ENCODE measurements at regions not wholly inside any gene's neighbourhood (a gene's known extent, or its start where the extent isn't known, plus 50 kb on each side); places are given as distances from the start of the nearest gene placed in this dataset.

GRCh38 chr7:86222806-86223205 is 420.9 kb upstream of the GRM3 start:
- Histone ChIP-seq H3K27ac (ENCODE audit: low read depth, low read length) (no peak overlapping the region), H3K23ac (ENCODE audit: low read length) (no peak overlapping the region), H3K9ac (ENCODE audit: low read length) (no peak overlapping the region), H3K79me1 (ENCODE audit: low read length) (no peaks in the 10 kb centered on the region), H2AK5ac (ENCODE audit: low read length) (no peak overlapping the region), H3K27me3 (ENCODE audit: insufficient read depth, low read length, poor library complexity) (no peaks in the 10 kb centered on the region), H2BK15ac (replicated peaks; ENCODE audit: low read depth) (no peak overlapping the region), H3K18ac (ENCODE audit: low read length) (no peak overlapping the region), H3K4ac (ENCODE audit: low read depth, low read length) (no peak overlapping the region), H3K36me3 (ENCODE audit: control insufficient read depth, insufficient read depth, low read length) (no peaks in the 10 kb centered on the region), H4K5ac (ENCODE audit: low read length) (no peak overlapping the region), H2BK120ac (ENCODE audit: low read depth, low read length) (no peak overlapping the region), H3K56ac (ENCODE audit: low read length) (no peak overlapping the region), H2BK5ac (ENCODE audit: low read length) (no peak overlapping the region), H4K8ac (ENCODE audit: low read depth, low read length) (no peak overlapping the region), H3K4me2 (ENCODE audit: low read length) (no peak overlapping the region), H3K4me1 (ENCODE audit: control insufficient read depth, low read depth, low read length) (no peaks in the 10 kb centered on the region), H3K79me2 (ENCODE audit: control insufficient read depth, insufficient read depth, low read length) (no peaks in the 10 kb centered on the region), H3K4me3 (ENCODE audit: low read length) (no peak overlapping the region)
- DNase-seq: no peak
- WGBS (ENCODE audit: extremely low coverage, insufficient coverage, low lambda C conversion rate): no CpG with 5 or more reads among the region's 1 CpG

- no peak for DNase-seq
- Histone ChIP-seq H2AK5ac (ENCODE audit: low read length) (no peak overlapping the region), H3K27ac (ENCODE audit: low read depth, low read length) (no peak overlapping the region), H3K4me1 (ENCODE audit: control insufficient read depth, low read depth, low read length) (no peaks in the 10 kb centered on the region), H4K5ac (ENCODE audit: low read length) (no peak overlapping the region), H3K23ac (ENCODE audit: low read length) (no peak overlapping the region), H3K4me3 (ENCODE audit: low read length) (no peak overlapping the region), H3K27me3 (ENCODE audit: insufficient read depth, low read length, poor library complexity) (no peaks in the 10 kb centered on the region), H3K56ac (ENCODE audit: low read length) (no peak overlapping the region), H3K79me1 (ENCODE audit: low read length) (no peaks in the 10 kb centered on the region), H3K36me3 (ENCODE audit: control insufficient read depth, insufficient read depth, low read length) (no peaks in the 10 kb centered on the region), H4K8ac (ENCODE audit: low read depth, low read length) (no peak overlapping the region), H3K79me2 (ENCODE audit: control insufficient read depth, insufficient read depth, low read length) (no peaks in the 10 kb centered on the region), H2BK5ac (ENCODE audit: low read length) (no peak overlapping the region), H3K4me2 (ENCODE audit: low read length) (no peak overlapping the region), H3K18ac (ENCODE audit: low read length) (no peak overlapping the region), H3K4ac (ENCODE audit: low read depth, low read length) (no peak overlapping the region), H2BK120ac (ENCODE audit: low read depth, low read length) (no peak overlapping the region), H3K9ac (ENCODE audit: low read length) (no peak overlapping the region), H2BK15ac (replicated peaks; ENCODE audit: low read depth) (no peak overlapping the region)
- WGBS (ENCODE audit: extremely low coverage, insufficient coverage, low lambda C conversion rate): no CpG with 5 or more reads among the region's 4 CpGs
These were observed 429.0 kb upstream of the GRM3 start for GRCh38 chr7:86214734-86215133.

- H2BK120ac ChIP-seq (ENCODE audit: low read depth, low read length): no peak overlapping the region
- no peak overlapping the region for H3K56ac ChIP-seq (ENCODE audit: low read length)
- no peak overlapping the region for H3K23ac ChIP-seq (ENCODE audit: low read length)
- no peak overlapping the region for H2BK15ac ChIP-seq (replicated peaks; ENCODE audit: low read depth)
- no peak overlapping the region for H3K9ac ChIP-seq (ENCODE audit: low read length)
- no peaks in the 10 kb centered on the region for H3K36me3 ChIP-seq (ENCODE audit: control insufficient read depth, insufficient read depth, low read length)
- no peak overlapping the region for H3K4ac ChIP-seq (ENCODE audit: low read depth, low read length)
- no peak overlapping the region for H4K8ac ChIP-seq (ENCODE audit: low read depth, low read length)
- no peaks in the 10 kb centered on the region for H3K27me3 ChIP-seq (ENCODE audit: insufficient read depth, low read length, poor library complexity)
- H2BK5ac ChIP-seq (ENCODE audit: low read length): no peak overlapping the region
- H3K4me2 ChIP-seq (ENCODE audit: low read length): no peak overlapping the region
- no peaks in the 10 kb centered on the region for H3K4me1 ChIP-seq (ENCODE audit: control insufficient read depth, low read depth, low read length)
- H3K18ac ChIP-seq (ENCODE audit: low read length): no peak overlapping the region
- no peak overlapping the region for H3K4me3 ChIP-seq (ENCODE audit: low read length)
- H4K5ac ChIP-seq (ENCODE audit: low read length): no peak overlapping the region
- WGBS (ENCODE audit: extremely low coverage, insufficient coverage, low lambda C conversion rate): no CpG with 5 or more reads among the region's 2 CpGs
- no peaks in the 10 kb centered on the region for H3K79me1 ChIP-seq (ENCODE audit: low read length)
- no peak overlapping the region for H3K27ac ChIP-seq (ENCODE audit: low read depth, low read length)
- H3K79me2 ChIP-seq (ENCODE audit: control insufficient read depth, insufficient read depth, low read length): no peaks in the 10 kb centered on the region
- no peak for DNase-seq
- H2AK5ac ChIP-seq (ENCODE audit: low read length): no peak overlapping the region
These were observed 430.7 kb upstream of the GRM3 start for GRCh38 chr7:86212976-86213375.

- no CpG with 5 or more reads among the region's 8 CpGs for WGBS (ENCODE audit: extremely low coverage, insufficient coverage, low lambda C conversion rate)
- H3K27ac ChIP-seq (ENCODE audit: low read depth, low read length): no peak overlapping the region
- H2BK120ac ChIP-seq (ENCODE audit: low read depth, low read length): no peak overlapping the region
- H3K79me2 ChIP-seq (ENCODE audit: control insufficient read depth, insufficient read depth, low read length): no peaks in the 10 kb centered on the region
- no peak overlapping the region for H3K23ac ChIP-seq (ENCODE audit: low read length)
- H3K27me3 ChIP-seq (ENCODE audit: insufficient read depth, low read length, poor library complexity): no peaks in the 10 kb centered on the region
- no peaks in the 10 kb centered on the region for H3K79me1 ChIP-seq (ENCODE audit: low read length)
- no peaks in the 10 kb centered on the region for H3K4me1 ChIP-seq (ENCODE audit: control insufficient read depth, low read depth, low read length)
- no peak overlapping the region for H3K18ac ChIP-seq (ENCODE audit: low read length)
- H3K4me3 ChIP-seq (ENCODE audit: low read length): no peak overlapping the region
- no peak for DNase-seq
- H4K8ac ChIP-seq (ENCODE audit: low read depth, low read length): no peak overlapping the region
- no peak overlapping the region for H2AK5ac ChIP-seq (ENCODE audit: low read length)
- no peak overlapping the region for H3K4ac ChIP-seq (ENCODE audit: low read depth, low read length)
- no peak overlapping the region for H3K56ac ChIP-seq (ENCODE audit: low read length)
- H2BK5ac ChIP-seq (ENCODE audit: low read length): no peak overlapping the region
- no peaks in the 10 kb centered on the region for H3K36me3 ChIP-seq (ENCODE audit: control insufficient read depth, insufficient read depth, low read length)
- no peak overlapping the region for H3K9ac ChIP-seq (ENCODE audit: low read length)
- H3K4me2 ChIP-seq (ENCODE audit: low read length): no peak overlapping the region
- H4K5ac ChIP-seq (ENCODE audit: low read length): no peak overlapping the region
- no peak overlapping the region for H2BK15ac ChIP-seq (replicated peaks; ENCODE audit: low read depth)
These were observed 434.7 kb upstream of the GRM3 start for GRCh38 chr7:86209036-86209435.

GRCh38 chr7:86207740-86208139 is 436.0 kb upstream of the GRM3 start:
- H2BK5ac ChIP-seq (ENCODE audit: low read length): no peak overlapping the region
- H2BK120ac ChIP-seq (ENCODE audit: low read depth, low read length): no peak overlapping the region
- H2AK5ac ChIP-seq (ENCODE audit: low read length): no peak overlapping the region
- no peaks in the 10 kb centered on the region for H3K79me2 ChIP-seq (ENCODE audit: control insufficient read depth, insufficient read depth, low read length)
- H3K18ac ChIP-seq (ENCODE audit: low read length): no peak overlapping the region
- H3K56ac ChIP-seq (ENCODE audit: low read length): no peak overlapping the region
- H3K27me3 ChIP-seq (ENCODE audit: insufficient read depth, low read length, poor library complexity): no peaks in the 10 kb centered on the region
- no peak overlapping the region for H4K8ac ChIP-seq (ENCODE audit: low read depth, low read length)
- no peak overlapping the region for H4K5ac ChIP-seq (ENCODE audit: low read length)
- H2BK15ac ChIP-seq (replicated peaks; ENCODE audit: low read depth): no peak overlapping the region
- H3K36me3 ChIP-seq (ENCODE audit: control insufficient read depth, insufficient read depth, low read length): no peaks in the 10 kb centered on the region
- H3K4me2 ChIP-seq (ENCODE audit: low read length): no peak overlapping the region
- H3K27ac ChIP-seq (ENCODE audit: low read depth, low read length): no peak overlapping the region
- H3K9ac ChIP-seq (ENCODE audit: low read length): no peak overlapping the region
- DNase-seq: no peak
- no peak overlapping the region for H3K4ac ChIP-seq (ENCODE audit: low read depth, low read length)
- H3K79me1 ChIP-seq (ENCODE audit: low read length): no peaks in the 10 kb centered on the region
- no CpG with 5 or more reads among the region's 3 CpGs for WGBS (ENCODE audit: extremely low coverage, insufficient coverage, low lambda C conversion rate)
- H3K23ac ChIP-seq (ENCODE audit: low read length): no peak overlapping the region
- no peaks in the 10 kb centered on the region for H3K4me1 ChIP-seq (ENCODE audit: control insufficient read depth, low read depth, low read length)
- H3K4me3 ChIP-seq (ENCODE audit: low read length): no peak overlapping the region

- no peak overlapping the region for H3K4ac ChIP-seq (ENCODE audit: low read depth, low read length)
- H3K27me3 ChIP-seq (ENCODE audit: insufficient read depth, low read length, poor library complexity): no peaks in the 10 kb centered on the region
- no peak overlapping the region for H2BK15ac ChIP-seq (replicated peaks; ENCODE audit: low read depth)
- no peaks in the 10 kb centered on the region for H3K79me1 ChIP-seq (ENCODE audit: low read length)
- no peak for DNase-seq
- H2BK120ac ChIP-seq (ENCODE audit: low read depth, low read length): no peak overlapping the region
- no peaks in the 10 kb centered on the region for H3K79me2 ChIP-seq (ENCODE audit: control insufficient read depth, insufficient read depth, low read length)
- WGBS (ENCODE audit: extremely low coverage, insufficient coverage, low lambda C conversion rate): no CpG with 5 or more reads among the region's 3 CpGs
- H4K8ac ChIP-seq (ENCODE audit: low read depth, low read length): no peak overlapping the region
- H3K4me1 ChIP-seq (ENCODE audit: control insufficient read depth, low read depth, low read length): no peaks in the 10 kb centered on the region
- no peak overlapping the region for H3K56ac ChIP-seq (ENCODE audit: low read length)
- no peaks in the 10 kb centered on the region for H3K36me3 ChIP-seq (ENCODE audit: control insufficient read depth, insufficient read depth, low read length)
- H3K9ac ChIP-seq (ENCODE audit: low read length): no peak overlapping the region
- no peak overlapping the region for H3K4me3 ChIP-seq (ENCODE audit: low read length)
- H2AK5ac ChIP-seq (ENCODE audit: low read length): no peak overlapping the region
- H3K4me2 ChIP-seq (ENCODE audit: low read length): no peak overlapping the region
- H3K23ac ChIP-seq (ENCODE audit: low read length): no peak overlapping the region
- H4K5ac ChIP-seq (ENCODE audit: low read length): no peak overlapping the region
- no peak overlapping the region for H2BK5ac ChIP-seq (ENCODE audit: low read length)
- H3K27ac ChIP-seq (ENCODE audit: low read depth, low read length): no peak overlapping the region
- no peak overlapping the region for H3K18ac ChIP-seq (ENCODE audit: low read length)
These were observed 440.9 kb upstream of the GRM3 start for GRCh38 chr7:86202833-86203232.
